IPS DF 4.7 (cell line): ENCODE measurements at regions not wholly inside any gene's neighbourhood (a gene's known extent, or its start where the extent isn't known, plus 50 kb on each side); places are given as distances from the start of the nearest gene placed in this dataset.

Source experiments
- DNase-seq: peaks from one replicate; pipeline ENCODE4 v3.0.0-alpha.2; 2013; ENCODE audit warnings: low spot score; ENCODE audit errors: extremely low read depth

- DNase-seq = no peak
Observed at GRCh38 chr1:244952940-244953339, 88.6 kb upstream of the HNRNPU start.

DNA sequence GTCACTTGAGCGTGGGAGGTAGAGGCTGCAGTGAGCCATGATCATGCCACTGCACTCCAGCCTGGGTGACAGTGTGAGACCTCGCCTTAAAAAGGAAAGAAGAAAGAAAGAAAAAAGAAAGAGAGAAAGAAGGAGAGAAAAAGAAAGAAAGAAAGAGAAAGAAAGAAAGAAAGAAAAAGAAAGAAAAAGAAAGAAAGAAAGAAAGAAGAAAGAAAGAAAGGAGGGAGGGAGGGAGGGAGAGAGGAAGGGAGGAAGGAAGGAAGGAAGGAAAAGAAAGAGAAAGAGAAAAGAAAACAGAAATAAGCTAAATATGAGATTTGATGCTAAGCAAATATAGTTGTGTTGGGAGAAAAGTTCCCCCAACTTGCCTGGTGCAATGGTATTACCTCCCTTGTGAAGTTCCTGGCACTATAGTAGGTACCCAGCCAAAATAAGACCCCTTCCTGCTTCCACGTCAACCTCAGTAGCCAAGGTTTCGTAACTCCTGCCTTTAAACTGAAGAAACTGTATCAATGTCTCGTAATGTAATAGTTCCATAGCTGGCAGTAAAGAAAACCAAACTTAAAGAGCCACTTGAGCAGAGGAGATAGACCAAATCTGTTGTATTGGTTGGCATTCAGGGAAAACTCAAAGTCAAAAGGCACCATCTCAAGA is 88.1 kb upstream of the HNRNPU start:
- DNase-seq = no peak

GRCh38 chr1:244948416-244948815 is 84.1 kb upstream of the HNRNPU start:
- no peak for DNase-seq

GRCh38 chr1:244945109-244945671 is 80.8 kb upstream of the HNRNPU start:
- DNase-seq = no peak

DNA sequence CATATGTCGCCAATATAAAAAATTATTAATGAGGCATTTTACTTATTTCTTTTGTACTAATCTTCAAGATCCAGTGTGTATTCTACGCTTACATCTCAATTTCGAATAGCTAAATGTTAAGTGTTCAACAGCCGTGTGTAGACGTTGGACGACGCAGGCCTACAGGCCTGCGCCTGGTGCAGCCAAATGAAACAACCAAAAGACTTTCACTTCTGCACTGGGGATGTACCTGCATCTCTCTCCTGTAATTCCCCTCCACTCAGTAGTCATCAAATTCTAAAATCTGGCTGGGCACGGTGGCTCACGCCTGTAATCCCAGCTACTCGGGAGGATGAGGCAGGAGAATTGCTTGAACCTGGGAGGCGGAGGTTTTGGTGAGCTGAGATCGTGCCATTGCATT is 76.8 kb upstream of the HNRNPU start:
- DNase-seq = no peak

DNA sequence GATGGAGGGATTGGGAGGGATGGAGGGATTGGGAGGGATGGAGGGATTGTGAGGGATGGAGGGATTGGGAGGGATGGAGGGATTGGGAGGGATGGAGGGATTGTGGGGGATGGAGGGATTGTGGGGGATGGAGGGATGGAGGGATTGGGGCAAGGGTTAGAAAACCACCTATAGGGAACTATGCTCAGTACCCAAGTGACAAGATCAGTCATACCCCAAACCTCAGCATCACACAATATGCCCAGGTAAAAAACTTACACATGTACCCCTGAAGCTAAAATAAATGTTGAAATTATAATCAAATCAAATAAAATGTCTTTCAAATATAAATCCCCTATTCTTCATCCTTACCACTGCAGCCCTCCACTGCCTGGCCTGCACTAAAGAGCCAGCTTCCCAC is 72.8 kb upstream of the HNRNPU start:
- DNase-seq = no peak

GRCh38 chr1:244920911-244921761 is 56.8 kb upstream of the HNRNPU start:
- DNase-seq = no peak

DNA sequence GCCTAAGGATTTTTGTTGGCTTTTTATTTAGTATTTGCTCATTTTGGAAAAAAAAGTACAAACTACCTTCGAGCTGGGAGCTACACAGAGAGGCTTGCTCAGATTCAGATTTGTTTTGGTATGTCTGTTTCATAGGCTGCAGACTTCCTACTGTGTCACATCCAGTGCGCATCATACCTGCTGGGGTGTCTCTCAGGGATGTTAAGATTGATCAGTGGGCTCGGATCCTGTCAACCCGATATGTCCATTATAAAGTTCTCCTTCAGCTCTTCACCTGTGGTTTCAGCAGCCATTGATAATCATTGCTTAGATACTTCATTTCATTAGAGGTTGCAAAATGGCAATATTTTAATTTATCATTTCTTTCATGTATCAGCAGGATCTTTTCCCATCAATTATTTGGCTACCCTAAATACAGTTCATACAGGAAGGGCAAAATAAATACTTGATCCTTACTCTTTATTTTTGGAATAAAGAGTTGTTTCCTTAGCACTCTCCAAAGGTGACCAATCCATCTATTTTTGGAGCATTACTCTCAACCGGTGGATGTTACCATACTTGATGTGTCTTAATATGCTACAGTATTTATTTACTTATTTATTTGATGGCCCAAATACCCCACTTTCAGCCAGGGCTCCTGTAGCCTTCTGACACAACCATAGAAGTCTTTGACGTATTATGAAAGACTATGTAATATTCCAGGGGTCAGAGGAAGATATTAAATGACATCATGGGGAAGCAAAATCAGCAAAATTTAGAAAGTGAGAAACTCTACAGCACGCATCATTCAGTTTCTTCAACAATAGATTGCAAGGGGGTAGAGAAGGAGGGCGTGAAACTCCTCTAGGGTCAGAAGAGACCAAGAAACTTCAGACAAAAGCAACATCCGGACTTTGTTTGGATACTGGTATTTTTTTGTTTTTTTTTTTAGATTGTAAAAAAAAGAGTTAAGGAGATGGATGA is 55.3 kb upstream of the HNRNPU start:
- no peak for DNase-seq

GRCh38 chr1:244918421-244919319 is 54.3 kb upstream of the HNRNPU start:
- DNase-seq = no peak

- DNase-seq = no peak
Observed at GRCh38 chr1:244917073-244917670, 52.8 kb upstream of the HNRNPU start.

DNA sequence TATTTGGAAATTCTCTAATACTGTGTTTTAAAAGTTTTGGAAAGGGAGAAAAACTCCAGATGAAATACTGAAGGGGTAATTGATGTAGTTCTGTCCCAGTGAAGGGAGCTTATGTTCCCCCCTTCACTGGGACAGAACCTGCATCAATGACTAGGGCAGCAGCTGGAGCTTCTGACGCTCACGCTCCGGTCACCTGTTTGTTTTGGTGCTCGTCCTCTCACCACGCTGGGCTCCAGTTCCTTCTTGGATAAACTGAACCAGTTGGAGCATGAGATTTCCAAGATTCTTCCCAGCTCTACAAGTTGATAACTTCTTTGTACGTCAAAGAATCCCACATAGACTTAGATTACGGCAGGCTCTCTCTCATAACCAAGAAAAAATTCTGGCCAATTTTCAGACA is 51.4 kb upstream of the HNRNPU start:
- DNase-seq = no peak

DNA sequence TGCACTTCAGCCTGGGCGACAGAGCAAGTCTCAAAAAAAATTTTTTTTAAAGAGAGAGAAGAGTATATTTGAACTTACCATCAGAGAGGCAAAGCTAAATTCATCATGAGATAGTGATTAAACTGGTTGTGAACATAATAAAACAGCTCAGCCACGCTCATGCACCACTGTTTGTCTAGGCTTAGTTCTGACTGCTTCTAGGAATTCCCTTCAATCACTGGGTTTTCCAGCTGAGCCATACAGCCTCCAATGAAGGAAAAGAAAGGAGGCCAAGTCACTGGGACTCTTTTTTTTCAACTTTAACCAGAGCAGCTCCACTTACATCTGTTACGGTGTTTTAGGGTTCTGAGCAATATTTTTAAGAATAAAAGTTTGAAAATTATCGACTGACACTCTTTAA is 50.4 kb upstream of the HNRNPU start:
- DNase-seq = no peak
